ENCODE measurements at regions not wholly inside any gene's neighbourhood (a gene's known extent, or its start where the extent isn't known, plus 50 kb on each side); places are given as distances from the start of the nearest gene placed in this dataset.

DNA sequence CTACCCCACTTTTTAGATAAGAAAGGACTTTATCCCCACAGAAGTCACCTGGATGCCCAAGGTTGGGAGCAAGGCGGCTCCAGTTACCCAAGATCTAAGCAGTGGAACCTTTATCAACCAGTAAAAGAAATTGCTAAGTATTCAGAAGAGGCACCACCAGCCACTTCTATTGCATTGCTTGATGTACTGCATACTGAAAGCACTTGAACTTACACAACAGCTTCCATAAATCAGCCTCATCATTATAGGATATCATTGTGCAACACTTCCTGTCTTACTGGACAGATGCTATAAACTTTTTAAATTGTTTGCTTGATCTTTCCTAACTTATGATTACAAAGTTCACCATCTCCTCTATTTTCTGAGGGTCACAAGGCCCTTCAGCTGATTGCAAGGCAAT lies 642.7 kb upstream of the CXADR start:
- CTCF ChIA-PET, result no interaction called here
- no peak overlapping the region for H3K27ac ChIP-seq (ENCODE audit: insufficient read depth in 1 of 2, low read depth in 1 of 2, low read length in 2 of 2, poor library complexity in 1 of 2, severe bottlenecking in 2 of 2)
- no peaks in the 10 kb centered on the region for H3K27me3 ChIP-seq (replicated peaks in 2 of 5; ENCODE audit: control insufficient read depth in 4 of 5, insufficient read depth in 5 of 5, low read length in 4 of 5)
- H3K9me3 ChIP-seq (ENCODE audit: control extremely low read depth in 1 of 5, control insufficient read depth in 4 of 5, insufficient read depth in 2 of 5, low read depth in 1 of 5, low read length in 4 of 5), result no peaks in the 10 kb centered on the region
- WGBS (ENCODE audit: insufficient coverage), result 91% methylated on average over 1 of the region's 1 CpG
- H3K4me3 ChIP-seq (ENCODE audit: control insufficient read depth in 1 of 7, extremely low read depth in 1 of 7, insufficient read depth in 4 of 7, low read depth in 2 of 7, low read length in 6 of 7), result no peak overlapping the region
- POLR2A ChIA-PET, result no interaction called here
- DNase-seq, result no peak
- no peaks in the 10 kb centered on the region for H3K36me3 ChIP-seq (ENCODE audit: control insufficient read depth in 4 of 4, insufficient read depth in 4 of 4, low read length in 3 of 4)
- no peaks in the 10 kb centered on the region for H3K4me1 ChIP-seq (ENCODE audit: control extremely low read depth in 1 of 4, control insufficient read depth in 4 of 4, insufficient read depth in 4 of 4, low read length in 3 of 4)

DNA sequence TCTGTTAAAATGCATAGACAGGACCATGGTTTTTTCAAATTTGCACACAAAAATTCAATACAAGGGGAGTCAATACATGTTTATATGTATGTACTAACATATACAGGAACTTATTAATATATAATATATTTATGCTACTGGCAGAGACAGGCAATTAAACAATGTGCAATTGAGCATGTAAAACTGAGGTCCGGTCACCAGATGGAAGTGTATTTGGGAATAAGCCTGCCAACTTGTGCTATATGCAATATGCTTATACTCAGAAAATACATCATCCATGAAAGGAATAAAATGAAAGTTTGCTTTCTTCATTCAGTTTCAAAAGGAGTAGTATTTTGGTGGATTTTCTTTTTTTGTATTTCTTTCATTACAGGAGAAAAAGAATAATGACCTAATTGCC lies 640.2 kb upstream of the CXADR start:
- CTCF ChIA-PET, result no interaction called here
- no CpG with 5 or more reads among the region's 1 CpG for WGBS (ENCODE audit: insufficient coverage)
- POLR2A ChIA-PET, result no interaction called here

DNA sequence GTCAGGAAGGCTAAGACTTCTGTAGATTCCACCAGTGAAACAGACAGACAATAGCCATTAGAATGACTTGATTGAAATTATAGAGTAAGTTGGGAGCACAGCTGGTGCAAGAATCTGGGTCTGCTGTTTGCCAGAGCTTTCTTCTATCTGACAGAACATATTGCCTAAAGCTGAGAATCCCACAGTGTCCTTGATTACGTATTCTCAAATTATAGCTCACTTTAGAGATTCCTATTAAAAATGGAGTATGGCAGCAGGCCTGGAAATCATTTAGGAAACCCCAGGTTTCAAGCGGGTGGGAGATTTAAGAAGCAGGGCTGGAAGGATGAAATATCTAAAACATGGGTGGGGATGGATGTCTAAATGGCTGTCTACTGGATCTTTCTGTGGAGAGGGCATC lies 639.7 kb upstream of the CXADR start:
- WGBS (ENCODE audit: insufficient coverage), result 100% methylated on average over 1 of the region's 2 CpGs
- ChIA-PET POLR2A (no interaction called here), CTCF (interaction anchor here (0.6 kb wide), 1 partner anchor 212 kb away, joined by 3 read pairs; no protein-coding TSS in a partner anchor)

More for the DNA sequence above, 640.2 kb upstream of the CXADR start:
- Histone ChIP-seq H3K27me3 (replicated peaks in 2 of 5; ENCODE audit: control insufficient read depth in 4 of 5, insufficient read depth in 5 of 5, low read length in 4 of 5) (no peaks in the 10 kb centered on the region), H3K9me3 (ENCODE audit: control extremely low read depth in 1 of 5, control insufficient read depth in 4 of 5, insufficient read depth in 2 of 5, low read depth in 1 of 5, low read length in 4 of 5) (no peaks in the 10 kb centered on the region), H3K36me3 (ENCODE audit: control insufficient read depth in 4 of 4, insufficient read depth in 4 of 4, low read length in 3 of 4) (no peaks in the 10 kb centered on the region), H3K4me1 (ENCODE audit: control extremely low read depth in 1 of 4, control insufficient read depth in 4 of 4, insufficient read depth in 4 of 4, low read length in 3 of 4) (no peaks in the 10 kb centered on the region), H3K27ac (ENCODE audit: insufficient read depth in 1 of 2, low read depth in 1 of 2, low read length in 2 of 2, poor library complexity in 1 of 2, severe bottlenecking in 2 of 2) (no peak overlapping the region), H3K4me3 (ENCODE audit: control insufficient read depth in 1 of 7, extremely low read depth in 1 of 7, insufficient read depth in 4 of 7, low read depth in 2 of 7, low read length in 6 of 7) (no peak overlapping the region)
- no peak for DNase-seq

DNA sequence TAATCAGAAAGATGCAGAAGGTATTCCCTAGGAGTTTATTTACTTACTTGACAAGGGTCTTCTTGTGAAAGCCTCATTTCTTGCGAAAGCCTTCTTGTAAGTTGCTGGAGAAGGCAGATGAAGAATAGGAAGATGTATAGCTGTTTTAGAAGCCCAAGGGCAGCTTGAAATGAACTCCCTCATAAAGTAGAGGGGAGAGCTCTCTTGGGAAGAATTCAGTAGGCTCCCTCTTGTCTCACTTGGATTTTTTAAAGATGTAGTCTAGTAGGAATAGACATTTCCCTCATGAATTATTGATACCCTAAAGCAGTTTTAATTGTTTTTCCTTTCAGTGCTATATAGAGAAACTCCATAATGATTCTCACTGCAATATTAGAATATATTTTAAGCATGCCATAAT lies 639.2 kb upstream of the CXADR start:
- POLR2A ChIA-PET, result no interaction called here
- Histone ChIP-seq H3K4me1 (ENCODE audit: control extremely low read depth in 1 of 4, control insufficient read depth in 4 of 4, insufficient read depth in 4 of 4, low read length in 3 of 4) (no peaks in the 10 kb centered on the region), H3K4me3 (ENCODE audit: control insufficient read depth in 1 of 7, extremely low read depth in 1 of 7, insufficient read depth in 4 of 7, low read depth in 2 of 7, low read length in 6 of 7) (no peak overlapping the region), H3K9me3 (ENCODE audit: control extremely low read depth in 1 of 5, control insufficient read depth in 4 of 5, insufficient read depth in 2 of 5, low read depth in 1 of 5, low read length in 4 of 5) (no peaks in the 10 kb centered on the region), H3K36me3 (ENCODE audit: control insufficient read depth in 4 of 4, insufficient read depth in 4 of 4, low read length in 3 of 4) (no peaks in the 10 kb centered on the region), H3K27ac (ENCODE audit: insufficient read depth in 1 of 2, low read depth in 1 of 2, low read length in 2 of 2, poor library complexity in 1 of 2, severe bottlenecking in 2 of 2) (no peak overlapping the region), H3K27me3 (replicated peaks in 2 of 5; ENCODE audit: control insufficient read depth in 4 of 5, insufficient read depth in 5 of 5, low read length in 4 of 5) (no peaks in the 10 kb centered on the region)
- no CpG with 5 or more reads among the region's 1 CpG for WGBS (ENCODE audit: insufficient coverage)
- no peak for DNase-seq
- CTCF ChIA-PET, result interaction anchor here (0.6 kb wide), 1 partner anchor 212 kb away, joined by 3 read pairs; no protein-coding TSS in a partner anchor

More for the DNA sequence above, 639.7 kb upstream of the CXADR start:
- H3K4me3 ChIP-seq (ENCODE audit: control insufficient read depth in 1 of 7, extremely low read depth in 1 of 7, insufficient read depth in 4 of 7, low read depth in 2 of 7, low read length in 6 of 7), result no peak overlapping the region
- H3K36me3 ChIP-seq (ENCODE audit: control insufficient read depth in 4 of 4, insufficient read depth in 4 of 4, low read length in 3 of 4), result no peaks in the 10 kb centered on the region
- no peaks in the 10 kb centered on the region for H3K4me1 ChIP-seq (ENCODE audit: control extremely low read depth in 1 of 4, control insufficient read depth in 4 of 4, insufficient read depth in 4 of 4, low read length in 3 of 4)
- no peaks in the 10 kb centered on the region for H3K27me3 ChIP-seq (replicated peaks in 2 of 5; ENCODE audit: control insufficient read depth in 4 of 5, insufficient read depth in 5 of 5, low read length in 4 of 5)
- H3K27ac ChIP-seq (ENCODE audit: insufficient read depth in 1 of 2, low read depth in 1 of 2, low read length in 2 of 2, poor library complexity in 1 of 2, severe bottlenecking in 2 of 2), result no peak overlapping the region
- H3K9me3 ChIP-seq (ENCODE audit: control extremely low read depth in 1 of 5, control insufficient read depth in 4 of 5, insufficient read depth in 2 of 5, low read depth in 1 of 5, low read length in 4 of 5), result no peaks in the 10 kb centered on the region
- DNase-seq, result no peak

DNA sequence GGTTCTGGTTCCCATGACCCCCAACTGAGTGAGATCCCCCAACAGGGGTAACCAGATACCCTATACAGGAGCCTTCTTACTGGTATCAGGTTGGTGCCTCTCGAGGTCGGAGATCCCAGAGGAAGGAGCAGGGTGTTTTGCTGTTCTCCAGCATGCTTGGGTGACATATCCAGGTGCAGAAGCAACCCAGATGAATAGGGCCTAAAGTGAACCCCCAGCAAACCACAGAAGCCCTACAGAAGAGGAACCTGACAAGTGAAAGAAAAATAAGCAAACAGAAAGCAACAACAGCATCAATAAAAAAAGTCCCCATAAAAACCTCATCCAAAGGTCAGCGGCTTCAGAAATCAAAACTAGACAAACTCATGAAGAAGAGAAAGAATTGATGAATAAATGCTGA lies 633.4 kb upstream of the CXADR start:
- Histone ChIP-seq H3K27ac (ENCODE audit: insufficient read depth in 1 of 2, low read depth in 1 of 2, low read length in 2 of 2, poor library complexity in 1 of 2, severe bottlenecking in 2 of 2) (no peak overlapping the region), H3K4me3 (ENCODE audit: control insufficient read depth in 1 of 7, extremely low read depth in 1 of 7, insufficient read depth in 4 of 7, low read depth in 2 of 7, low read length in 6 of 7) (no peak overlapping the region), H3K4me1 (ENCODE audit: control extremely low read depth in 1 of 4, control insufficient read depth in 4 of 4, insufficient read depth in 4 of 4, low read length in 3 of 4) (no peaks in the 10 kb centered on the region), H3K36me3 (ENCODE audit: control insufficient read depth in 4 of 4, insufficient read depth in 4 of 4, low read length in 3 of 4) (no peaks in the 10 kb centered on the region), H3K27me3 (replicated peaks in 2 of 5; ENCODE audit: control insufficient read depth in 4 of 5, insufficient read depth in 5 of 5, low read length in 4 of 5) (no peaks in the 10 kb centered on the region), H3K9me3 (ENCODE audit: control extremely low read depth in 1 of 5, control insufficient read depth in 4 of 5, insufficient read depth in 2 of 5, low read depth in 1 of 5, low read length in 4 of 5) (no peaks in the 10 kb centered on the region)
- ChIA-PET POLR2A (no interaction called here), CTCF (no interaction called here)
- 100% methylated on average over 3 of the region's 3 CpGs for WGBS (ENCODE audit: insufficient coverage)
- DNase-seq, result no peak

DNA sequence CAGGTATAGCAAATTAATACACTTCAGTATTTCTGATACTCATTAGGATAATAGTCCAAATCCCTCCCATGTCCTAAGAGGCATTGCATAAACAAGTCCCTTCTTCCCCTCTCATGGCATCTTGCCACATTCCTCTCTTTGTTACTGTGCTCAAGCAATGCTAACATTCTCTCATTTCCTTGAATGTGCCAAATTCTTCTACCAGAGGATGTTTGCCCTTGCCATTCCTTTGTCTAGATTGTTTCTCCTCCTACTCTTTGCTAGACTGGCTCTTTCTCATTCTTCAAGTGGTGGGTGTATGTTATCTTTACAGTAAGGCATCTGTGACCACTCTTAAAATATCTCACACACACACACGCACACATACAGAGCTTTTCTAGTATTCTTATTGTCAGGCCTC lies 621.0 kb upstream of the CXADR start:
- POLR2A ChIA-PET, result no interaction called here
- no CpG with 5 or more reads among the region's 1 CpG for WGBS (ENCODE audit: insufficient coverage)
- no peak for DNase-seq
- Histone ChIP-seq H3K4me3 (ENCODE audit: control insufficient read depth in 1 of 7, extremely low read depth in 1 of 7, insufficient read depth in 4 of 7, low read depth in 2 of 7, low read length in 6 of 7) (no peak overlapping the region), H3K4me1 (ENCODE audit: control extremely low read depth in 1 of 4, control insufficient read depth in 4 of 4, insufficient read depth in 4 of 4, low read length in 3 of 4) (no peaks in the 10 kb centered on the region), H3K36me3 (ENCODE audit: control insufficient read depth in 4 of 4, insufficient read depth in 4 of 4, low read length in 3 of 4) (no peaks in the 10 kb centered on the region), H3K27ac (ENCODE audit: insufficient read depth in 1 of 2, low read depth in 1 of 2, low read length in 2 of 2, poor library complexity in 1 of 2, severe bottlenecking in 2 of 2) (no peak overlapping the region), H3K27me3 (replicated peaks in 2 of 5; ENCODE audit: control insufficient read depth in 4 of 5, insufficient read depth in 5 of 5, low read length in 4 of 5) (no peaks in the 10 kb centered on the region), H3K9me3 (ENCODE audit: control extremely low read depth in 1 of 5, control insufficient read depth in 4 of 5, insufficient read depth in 2 of 5, low read depth in 1 of 5, low read length in 4 of 5) (no peaks in the 10 kb centered on the region)
- CTCF ChIA-PET, result interaction anchor here (1.3 kb wide), 1 partner anchor 10 kb away, joined by 4 read pairs; no protein-coding TSS in a partner anchor

DNA sequence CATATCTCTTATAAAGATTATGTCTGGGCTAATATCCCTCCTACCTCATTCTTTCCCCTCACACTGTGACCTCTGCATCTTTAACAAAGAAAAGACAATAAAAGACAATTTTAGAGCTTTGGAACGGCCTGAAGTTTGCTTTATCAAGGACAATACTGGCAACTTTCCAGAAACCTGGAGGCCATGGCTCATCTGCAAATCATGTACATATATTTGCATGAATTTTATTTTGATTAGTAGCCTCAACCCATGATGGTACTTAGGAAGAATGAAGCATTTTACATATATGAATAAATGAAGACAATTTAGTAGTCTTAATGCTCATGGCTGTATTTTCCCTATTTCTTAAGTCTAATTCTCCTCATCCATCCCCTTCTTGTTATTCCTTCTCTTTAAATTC lies 612.2 kb upstream of the CXADR start:
- no peaks in the 10 kb centered on the region for H3K9me3 ChIP-seq (ENCODE audit: control extremely low read depth in 1 of 5, control insufficient read depth in 4 of 5, insufficient read depth in 2 of 5, low read depth in 1 of 5, low read length in 4 of 5)
- no peak overlapping the region for H3K4me3 ChIP-seq (ENCODE audit: control insufficient read depth in 1 of 7, extremely low read depth in 1 of 7, insufficient read depth in 4 of 7, low read depth in 2 of 7, low read length in 6 of 7)
- H3K27me3 ChIP-seq (replicated peaks in 2 of 5; ENCODE audit: control insufficient read depth in 4 of 5, insufficient read depth in 5 of 5, low read length in 4 of 5), result no peaks in the 10 kb centered on the region
- WGBS (ENCODE audit: insufficient coverage), result 100% methylated on average over 1 of the region's 1 CpG
- no peaks in the 10 kb centered on the region for H3K4me1 ChIP-seq (ENCODE audit: control extremely low read depth in 1 of 4, control insufficient read depth in 4 of 4, insufficient read depth in 4 of 4, low read length in 3 of 4)
- no peak for DNase-seq
- H3K27ac ChIP-seq (ENCODE audit: insufficient read depth in 1 of 2, low read depth in 1 of 2, low read length in 2 of 2, poor library complexity in 1 of 2, severe bottlenecking in 2 of 2), result no peak overlapping the region
- no peaks in the 10 kb centered on the region for H3K36me3 ChIP-seq (ENCODE audit: control insufficient read depth in 4 of 4, insufficient read depth in 4 of 4, low read length in 3 of 4)
- ChIA-PET POLR2A (no interaction called here), CTCF (no interaction called here)
